NT2/D1 (cell line): ENCODE measurements at regions not wholly inside any gene's neighbourhood (a gene's known extent, or its start where the extent isn't known, plus 50 kb on each side); places are given as distances from the start of the nearest gene placed in this dataset.

Source experiments
- YY1 ChIP-seq: IDR thresholded peaks from 2 replicates; pipeline ENCODE4 v1.6.1; 2011; ENCODE audit not compliant: insufficient read length, insufficient read depth
- ZNF274 ChIP-seq: IDR thresholded peaks from 2 replicates; pipeline ENCODE4 v1.6.1; 2011; ENCODE audit warnings: mild to moderate bottlenecking, low read depth, low read length

- TF ChIP-seq ZNF274: no peak
- TF ChIP-seq YY1: no peak
Measured at GRCh38 chr5:164027738-164028137, 522.3 kb downstream of the MAT2B start.
